ENCODE measurements at regions not wholly inside any gene's neighbourhood (a gene's known extent, or its start where the extent isn't known, plus 50 kb on each side); places are given as distances from the start of the nearest gene placed in this dataset.

- TF ChIP-seq CTCF (conservative IDR thresholded peaks at IDR 0.05), result peak; percentile 27; the same call in 1 of the 2 replicates
- TF ChIP-seq EZH2 (IDR thresholded peaks at IDR 0.05; ENCODE audit: low read depth), result no peak
Observed at GRCh38 chr2:237027712-237028029, 58.0 kb upstream of the COPS8 start.
